Endothelial cell (in vitro differentiated cells): ENCODE measurements at regions not wholly inside any gene's neighbourhood (a gene's known extent, or its start where the extent isn't known, plus 50 kb on each side); places are given as distances from the start of the nearest gene placed in this dataset.

Experiments used
- DNase-seq: peaks from one replicate; pipeline ENCODE4 v3.0.0; 2021; ENCODE audit warnings: low spot score
- H3K27ac Mint-ChIP-seq: one replicate; pipeline ENCODE4 v1.8.0; 2021; ENCODE audit warnings: mixed read lengths, inconsistent platforms; ENCODE audit not compliant: unreplicated experiment
- H3K27me3 Mint-ChIP-seq: one replicate; pipeline ENCODE4 v1.8.0; 2021; ENCODE audit warnings: mild to moderate bottlenecking, moderate library complexity, mixed read lengths, inconsistent platforms; ENCODE audit not compliant: unreplicated experiment
- H3K36me3 Mint-ChIP-seq: one replicate; pipeline ENCODE4 v1.8.0; 2021; ENCODE audit warnings: mild to moderate bottlenecking, low read depth, mixed read lengths, inconsistent platforms; ENCODE audit not compliant: unreplicated experiment
- H3K4me1 Mint-ChIP-seq: one replicate; pipeline ENCODE4 v1.8.0; 2021; ENCODE audit warnings: mild to moderate bottlenecking, mixed read lengths, inconsistent platforms; ENCODE audit not compliant: unreplicated experiment
- H3K4me3 Mint-ChIP-seq: one replicate; pipeline ENCODE4 v1.8.0; 2021; ENCODE audit warnings: mild to moderate bottlenecking, mixed read lengths, inconsistent platforms; ENCODE audit not compliant: unreplicated experiment
- H3K9me3 Mint-ChIP-seq: one replicate; pipeline ENCODE4 v1.8.0; 2021; ENCODE audit warnings: mixed read lengths, inconsistent platforms; ENCODE audit not compliant: unreplicated experiment
- TF ChIP-seq, protein P1 (sequence below): fragments of 200-600 bp; sonication (generic); IDR thresholded peaks from one replicate; pipeline ENCODE4 v1.5.0; 2021; ENCODE audit warnings: antibody characterized with exemption; ENCODE audit not compliant: unreplicated experiment

- H3K36me3 Mint-ChIP-seq = peaks cover 4% of the 10 kb centered on the region
- H3K27me3 Mint-ChIP-seq = peaks cover 3% of the 10 kb centered on the region
- H3K9me3 Mint-ChIP-seq = peaks cover 12% of the 10 kb centered on the region
- TF ChIP-seq, protein P1, sequence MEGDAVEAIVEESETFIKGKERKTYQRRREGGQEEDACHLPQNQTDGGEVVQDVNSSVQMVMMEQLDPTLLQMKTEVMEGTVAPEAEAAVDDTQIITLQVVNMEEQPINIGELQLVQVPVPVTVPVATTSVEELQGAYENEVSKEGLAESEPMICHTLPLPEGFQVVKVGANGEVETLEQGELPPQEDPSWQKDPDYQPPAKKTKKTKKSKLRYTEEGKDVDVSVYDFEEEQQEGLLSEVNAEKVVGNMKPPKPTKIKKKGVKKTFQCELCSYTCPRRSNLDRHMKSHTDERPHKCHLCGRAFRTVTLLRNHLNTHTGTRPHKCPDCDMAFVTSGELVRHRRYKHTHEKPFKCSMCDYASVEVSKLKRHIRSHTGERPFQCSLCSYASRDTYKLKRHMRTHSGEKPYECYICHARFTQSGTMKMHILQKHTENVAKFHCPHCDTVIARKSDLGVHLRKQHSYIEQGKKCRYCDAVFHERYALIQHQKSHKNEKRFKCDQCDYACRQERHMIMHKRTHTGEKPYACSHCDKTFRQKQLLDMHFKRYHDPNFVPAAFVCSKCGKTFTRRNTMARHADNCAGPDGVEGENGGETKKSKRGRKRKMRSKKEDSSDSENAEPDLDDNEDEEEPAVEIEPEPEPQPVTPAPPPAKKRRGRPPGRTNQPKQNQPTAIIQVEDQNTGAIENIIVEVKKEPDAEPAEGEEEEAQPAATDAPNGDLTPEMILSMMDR = no peak
- no peak for DNase-seq
- H3K4me3 Mint-ChIP-seq = no peak overlapping the region
- no peaks in the 10 kb centered on the region for H3K4me1 Mint-ChIP-seq
- no peak overlapping the region for H3K27ac Mint-ChIP-seq
Measured at GRCh38 chr5:2575871-2576270, 175.6 kb downstream of the IRX2 start.

- H3K4me1 Mint-ChIP-seq = no peaks in the 10 kb centered on the region
- H3K36me3 Mint-ChIP-seq = peaks cover 4% of the 10 kb centered on the region
- H3K27ac Mint-ChIP-seq = no peak overlapping the region
- peaks cover 16% of the 10 kb centered on the region for H3K9me3 Mint-ChIP-seq
- TF ChIP-seq, protein P1 = no peak
- H3K27me3 Mint-ChIP-seq = peaks cover 3% of the 10 kb centered on the region
- no peak overlapping the region for H3K4me3 Mint-ChIP-seq
- no peak for DNase-seq
Measured at GRCh38 chr5:2575292-2575691, 176.2 kb downstream of the IRX2 start.

- H3K27ac Mint-ChIP-seq = no peak overlapping the region
- no peak overlapping the region for H3K4me3 Mint-ChIP-seq
- TF ChIP-seq, protein P1 = no peak
- H3K4me1 Mint-ChIP-seq = no peaks in the 10 kb centered on the region
- DNase-seq = no peak
- H3K36me3 Mint-ChIP-seq = peaks cover 7% of the 10 kb centered on the region
- H3K9me3 Mint-ChIP-seq = peaks cover 20% of the 10 kb centered on the region
- H3K27me3 Mint-ChIP-seq = peaks cover 3% of the 10 kb centered on the region
Measured at GRCh38 chr5:2574155-2574554, 177.3 kb downstream of the IRX2 start.

DNA sequence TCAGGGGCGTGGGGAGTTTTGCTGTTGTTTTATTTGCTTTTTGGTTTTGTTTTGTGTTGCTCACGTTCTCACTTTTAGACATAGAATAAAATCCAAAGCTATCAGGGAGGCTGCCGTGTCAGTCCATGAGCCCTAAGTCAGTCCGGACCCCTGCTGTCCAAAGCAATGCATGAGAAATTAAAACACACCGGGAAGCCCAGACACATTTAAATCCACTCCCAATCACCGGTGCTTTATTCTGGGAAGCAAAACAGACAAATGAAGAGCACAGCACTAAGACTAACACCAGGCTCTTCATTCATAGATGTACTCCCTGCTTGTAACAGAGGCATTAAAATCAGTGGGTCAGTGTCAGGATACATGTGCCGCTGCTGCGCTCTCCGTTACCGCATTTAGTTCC is 180.9 kb downstream of the IRX2 start:
- no peak overlapping the region for H3K27ac Mint-ChIP-seq
- no peak overlapping the region for H3K4me3 Mint-ChIP-seq
- peaks cover 8% of the 10 kb centered on the region for H3K36me3 Mint-ChIP-seq
- H3K4me1 Mint-ChIP-seq = no peaks in the 10 kb centered on the region
- peaks cover 17% of the 10 kb centered on the region for H3K9me3 Mint-ChIP-seq
- TF ChIP-seq, protein P1 = no peak
- no peak for DNase-seq
- H3K27me3 Mint-ChIP-seq = peaks cover 2% of the 10 kb centered on the region

- Mint-ChIP-seq H3K9me3 (peaks cover 17% of the 10 kb centered on the region), H3K36me3 (peaks cover 8% of the 10 kb centered on the region), H3K4me3 (no peak overlapping the region), H3K27me3 (peaks cover 2% of the 10 kb centered on the region), H3K27ac (no peak overlapping the region), H3K4me1 (no peaks in the 10 kb centered on the region)
- no peak for DNase-seq
- TF ChIP-seq, protein P1 = no peak
Measured at GRCh38 chr5:2569774-2570542, 181.5 kb downstream of the IRX2 start.
